Liver (tissue), 8 donors: ENCODE measurements at regions not wholly inside any gene's neighbourhood (a gene's known extent, or its start where the extent isn't known, plus 50 kb on each side); places are given as distances from the start of the nearest gene placed in this dataset.

ENCODE experiments used
- DNase-seq: peaks from one replicate; pipeline ENCODE4 v3.0.0-alpha.2; 2017; ENCODE audit warnings: low spot score
- H3K27ac ChIP-seq, 2 donors: one replicate each; pipeline ENCODE4 v1.7.0; 2013; ENCODE audit warnings: inconsistent platforms in 2 of 2, low read length in 2 of 2, control low read depth in 1 of 2, low read depth in 1 of 2, mild to moderate bottlenecking in 1 of 2
- H3K27me3 ChIP-seq, 4 donors: one replicate each; pipeline versions ENCODE4 v1.6.1 to v1.7.0; 2013; ENCODE audit warnings: low read length in 3 of 4, inconsistent platforms in 1 of 4, mild to moderate bottlenecking in 1 of 4, moderate library complexity in 1 of 4; ENCODE audit not compliant: control insufficient read depth in 4 of 4, insufficient read depth in 4 of 4
- H3K36me3 ChIP-seq, 4 donors: one replicate each; pipeline versions ENCODE4 v1.6.1 to v1.7.0; 2013; ENCODE audit warnings: low read length in 3 of 4, mild to moderate bottlenecking in 3 of 4, low read depth in 1 of 4, moderate library complexity in 1 of 4; ENCODE audit not compliant: control insufficient read depth in 4 of 4, insufficient read depth in 3 of 4
- H3K4me1 ChIP-seq, 4 donors: one replicate each; pipeline versions ENCODE4 v1.6.1 to v1.7.0; 2013; ENCODE audit warnings: low read length in 3 of 4, mild to moderate bottlenecking in 3 of 4, moderate library complexity in 1 of 4; ENCODE audit not compliant: control insufficient read depth in 4 of 4, insufficient read depth in 4 of 4
- H3K4me3 ChIP-seq, 3 donors: one replicate each; pipeline versions ENCODE4 v1.6.1 to v1.7.0; 2013; ENCODE audit warnings: low read length in 3 of 3, control low read depth in 1 of 3, low read depth in 1 of 3, mild to moderate bottlenecking in 1 of 3
- H3K9ac ChIP-seq, 2 donors: one replicate each; pipeline ENCODE4 v1.7.0; 2013; ENCODE audit warnings: low read length in 2 of 2, mild to moderate bottlenecking in 2 of 2, moderate library complexity in 2 of 2, control low read depth in 1 of 2, low read depth in 1 of 2
- H3K9me3 ChIP-seq, 4 donors: one replicate each; pipeline versions ENCODE4 v1.6.1 to v1.7.0; 2013; ENCODE audit warnings: low read length in 3 of 4; ENCODE audit not compliant: control insufficient read depth in 4 of 4
- ATF3 ChIP-seq: IDR thresholded peaks from 2 replicates; pipeline ENCODE4 v1.6.1; 2016; ENCODE audit warnings: antibody characterized with exemption
- CTCF ChIP-seq: fragments of 150-350 bp; IDR thresholded peaks from 2 replicates; pipeline ENCODE4 v1.5.1; 2017; ENCODE audit warnings: improper control_type of control experiment, low read depth, low read length; ENCODE audit not compliant: missing input control
- EGR1 ChIP-seq, 2 donors: IDR thresholded peaks; 2 replicates each; pipeline ENCODE4 v1.6.1; 2016 to 2018; ENCODE audit warnings: antibody characterized with exemption in 2 of 2, low read depth in 2 of 2
- FOXA1 ChIP-seq: IDR thresholded peaks from 2 replicates; pipeline ENCODE4 v1.6.1; 2016; ENCODE audit warnings: antibody characterized with exemption
- FOXA2 ChIP-seq: IDR thresholded peaks from 2 replicates; pipeline ENCODE4 v1.6.1; 2016; ENCODE audit warnings: antibody characterized with exemption
- GABPA ChIP-seq, 2 donors: IDR thresholded peaks in 1 of 2; conservative IDR thresholded peaks in 1 of 2; 2 replicates each; pipeline ENCODE4 v1.6.1; 2016; ENCODE audit warnings: antibody characterized with exemption in 2 of 2, mild to moderate bottlenecking in 1 of 2, moderate library complexity in 1 of 2
- HNF4A ChIP-seq, 2 donors: conservative IDR thresholded peaks; 2 replicates each; pipeline ENCODE4 v1.6.1; 2016; ENCODE audit warnings: antibody characterized with exemption in 2 of 2, mild to moderate bottlenecking in 2 of 2
- HNF4G ChIP-seq: IDR thresholded peaks from 2 replicates; pipeline ENCODE4 v1.6.1; 2016; ENCODE audit warnings: antibody characterized with exemption
- JUND ChIP-seq, 2 donors: IDR thresholded peaks; 2 replicates each; pipeline ENCODE4 v1.6.1; 2016; ENCODE audit warnings: antibody characterized with exemption in 2 of 2
- NR2F2 ChIP-seq: IDR thresholded peaks from 2 replicates; pipeline ENCODE4 v1.6.1; 2016; ENCODE audit warnings: antibody characterized with exemption
- RAD21 ChIP-seq, 2 donors: IDR thresholded peaks; 2 replicates each; pipeline ENCODE4 v1.6.1; 2016; ENCODE audit warnings: antibody characterized with exemption in 2 of 2, mild to moderate bottlenecking in 2 of 2
- RXRA ChIP-seq, 2 donors: IDR thresholded peaks; 2 replicates each; pipeline ENCODE4 v1.6.1; 2017 to 2018; ENCODE audit warnings: antibody characterized with exemption in 2 of 2, mild to moderate bottlenecking in 1 of 2
- SP1 ChIP-seq: IDR thresholded peaks from 2 replicates; pipeline ENCODE4 v1.6.1; 2018; ENCODE audit warnings: antibody characterized with exemption, mild to moderate bottlenecking
- TAF1 ChIP-seq: conservative IDR thresholded peaks from 2 replicates; pipeline ENCODE4 v1.6.1; 2016; ENCODE audit warnings: antibody characterized with exemption, mild to moderate bottlenecking
- YY1 ChIP-seq: IDR thresholded peaks from 2 replicates; pipeline ENCODE4 v1.6.1; 2016; ENCODE audit warnings: antibody characterized with exemption, mild to moderate bottlenecking
- WGBS: extraction: QIAGEN DNeasy Blood & Tissue Kit; methylation state at CpG from one replicate; pipeline ENCODE4 v1.1.7; 2013; 5-methylcytosine and 5-hydroxymethylcytosine counted together
- TF ChIP-seq, protein P1 (sequence below): IDR thresholded peaks from 2 replicates; pipeline ENCODE4 v1.6.1; 2016; ENCODE audit warnings: antibody characterized with exemption
- TF ChIP-seq, protein P2 (sequence below): IDR thresholded peaks from 2 replicates; pipeline ENCODE4 v1.6.1; 2016; ENCODE audit warnings: antibody characterized with exemption, mild to moderate bottlenecking
- TF ChIP-seq, protein P3 (sequence below): IDR thresholded peaks from 2 replicates; pipeline ENCODE4 v1.6.1; 2016; ENCODE audit warnings: antibody characterized with exemption
- donor health status: healthy.
- donor health status: healthy.
- donor health status: healthy.
- donor health status: healthy.
- donor health status: healthy.

DNA sequence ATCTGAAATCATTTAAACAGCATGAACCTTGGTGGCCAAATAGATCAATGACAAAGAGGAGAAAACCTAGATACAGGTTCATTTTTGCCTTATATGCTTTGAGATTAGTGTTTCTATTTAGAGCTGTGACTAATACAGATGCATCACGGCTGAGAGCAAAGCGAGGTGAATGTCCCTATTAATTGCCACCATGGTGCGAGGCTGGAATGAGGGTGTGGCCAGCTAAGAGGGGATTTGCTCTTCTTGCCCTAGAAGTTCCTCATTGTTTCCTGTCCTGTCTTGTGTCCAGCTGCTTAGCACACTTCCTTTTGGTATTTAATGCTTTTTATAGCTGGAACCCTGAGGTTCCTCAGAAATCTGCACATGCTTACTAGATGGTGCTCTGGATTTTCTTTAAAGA, 339.1 kb upstream of the RGMA start:
- H3K9me3 ChIP-seq = peaks cover 0 to 4% (median 0%) of the 10 kb centered on the region in 4 donors
- H3K27ac ChIP-seq = no peak overlapping the region
- H3K27me3 ChIP-seq = no peaks in the 10 kb centered on the region
- no peaks in the 10 kb centered on the region for H3K4me1 ChIP-seq
- H3K36me3 ChIP-seq = no peaks in the 10 kb centered on the region
- no peak overlapping the region for H3K9ac ChIP-seq
- H3K4me3 ChIP-seq = no peak overlapping the region
- WGBS = 35% methylated on average over 3 of the region's 3 CpGs
- no peak for TF ChIP-seq RXRA (IDR thresholded peaks at IDR 0.05)
- no peak for TF ChIP-seq TAF1
- no peak for TF ChIP-seq HNF4G
- TF ChIP-seq JUND (IDR thresholded peaks at IDR 0.05) = no peak
- TF ChIP-seq EGR1 (IDR thresholded peaks at IDR 0.05; ENCODE audit: low read depth in 2 of 2) = no peak
- TF ChIP-seq GABPA (IDR thresholded peaks at IDR 0.05 in 1 of 2, conservative IDR thresholded peaks at IDR 0.05 in 1 of 2) = no peak
- TF ChIP-seq SP1 = no peak
- TF ChIP-seq FOXA1 = no peak
- TF ChIP-seq, protein P1, sequence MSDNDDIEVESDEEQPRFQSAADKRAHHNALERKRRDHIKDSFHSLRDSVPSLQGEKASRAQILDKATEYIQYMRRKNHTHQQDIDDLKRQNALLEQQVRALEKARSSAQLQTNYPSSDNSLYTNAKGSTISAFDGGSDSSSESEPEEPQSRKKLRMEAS = no peak
- no peak for TF ChIP-seq FOXA2
- no peak for TF ChIP-seq CTCF
- no peak for TF ChIP-seq NR2F2
- DNase-seq = no peak

DNA sequence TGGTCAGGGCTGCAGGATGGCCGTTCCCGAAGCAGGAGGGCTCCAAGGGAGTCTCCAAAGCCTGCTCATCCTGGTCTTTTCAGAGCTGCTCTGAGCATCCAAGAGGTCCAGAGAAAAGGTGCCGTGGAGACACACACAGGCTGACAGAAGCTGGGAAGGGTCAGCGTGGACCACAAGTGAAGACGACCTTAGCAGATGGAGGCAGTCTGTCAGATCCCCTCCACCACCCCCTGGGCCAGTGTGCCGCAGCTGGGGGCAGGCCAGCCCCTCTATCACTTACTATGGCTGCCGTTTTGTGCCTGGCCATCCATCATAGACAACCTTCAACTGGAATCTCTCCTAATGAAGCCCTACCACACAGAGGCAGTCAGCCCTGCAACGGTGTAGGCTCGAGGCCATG, 335.1 kb upstream of the RGMA start:
- 84% methylated on average over 9 of the region's 9 CpGs for WGBS
- H3K27me3 ChIP-seq = no peaks in the 10 kb centered on the region
- no peaks in the 10 kb centered on the region for H3K4me1 ChIP-seq
- no peak overlapping the region for H3K9ac ChIP-seq
- DNase-seq = no peak
- TF ChIP-seq, protein P2, sequence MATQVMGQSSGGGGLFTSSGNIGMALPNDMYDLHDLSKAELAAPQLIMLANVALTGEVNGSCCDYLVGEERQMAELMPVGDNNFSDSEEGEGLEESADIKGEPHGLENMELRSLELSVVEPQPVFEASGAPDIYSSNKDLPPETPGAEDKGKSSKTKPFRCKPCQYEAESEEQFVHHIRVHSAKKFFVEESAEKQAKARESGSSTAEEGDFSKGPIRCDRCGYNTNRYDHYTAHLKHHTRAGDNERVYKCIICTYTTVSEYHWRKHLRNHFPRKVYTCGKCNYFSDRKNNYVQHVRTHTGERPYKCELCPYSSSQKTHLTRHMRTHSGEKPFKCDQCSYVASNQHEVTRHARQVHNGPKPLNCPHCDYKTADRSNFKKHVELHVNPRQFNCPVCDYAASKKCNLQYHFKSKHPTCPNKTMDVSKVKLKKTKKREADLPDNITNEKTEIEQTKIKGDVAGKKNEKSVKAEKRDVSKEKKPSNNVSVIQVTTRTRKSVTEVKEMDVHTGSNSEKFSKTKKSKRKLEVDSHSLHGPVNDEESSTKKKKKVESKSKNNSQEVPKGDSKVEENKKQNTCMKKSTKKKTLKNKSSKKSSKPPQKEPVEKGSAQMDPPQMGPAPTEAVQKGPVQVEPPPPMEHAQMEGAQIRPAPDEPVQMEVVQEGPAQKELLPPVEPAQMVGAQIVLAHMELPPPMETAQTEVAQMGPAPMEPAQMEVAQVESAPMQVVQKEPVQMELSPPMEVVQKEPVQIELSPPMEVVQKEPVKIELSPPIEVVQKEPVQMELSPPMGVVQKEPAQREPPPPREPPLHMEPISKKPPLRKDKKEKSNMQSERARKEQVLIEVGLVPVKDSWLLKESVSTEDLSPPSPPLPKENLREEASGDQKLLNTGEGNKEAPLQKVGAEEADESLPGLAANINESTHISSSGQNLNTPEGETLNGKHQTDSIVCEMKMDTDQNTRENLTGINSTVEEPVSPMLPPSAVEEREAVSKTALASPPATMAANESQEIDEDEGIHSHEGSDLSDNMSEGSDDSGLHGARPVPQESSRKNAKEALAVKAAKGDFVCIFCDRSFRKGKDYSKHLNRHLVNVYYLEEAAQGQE = no peak
- TF ChIP-seq ATF3 = no peak
- TF ChIP-seq HNF4A (conservative IDR thresholded peaks at IDR 0.05) = no peak
- TF ChIP-seq, protein P1 = no peak
- TF ChIP-seq RAD21 (IDR thresholded peaks at IDR 0.05) = no peak
- no peak for TF ChIP-seq CTCF
- no peak for TF ChIP-seq NR2F2
- TF ChIP-seq FOXA1 = no peak
- no peak for TF ChIP-seq JUND (IDR thresholded peaks at IDR 0.05)
- TF ChIP-seq, protein P3, sequence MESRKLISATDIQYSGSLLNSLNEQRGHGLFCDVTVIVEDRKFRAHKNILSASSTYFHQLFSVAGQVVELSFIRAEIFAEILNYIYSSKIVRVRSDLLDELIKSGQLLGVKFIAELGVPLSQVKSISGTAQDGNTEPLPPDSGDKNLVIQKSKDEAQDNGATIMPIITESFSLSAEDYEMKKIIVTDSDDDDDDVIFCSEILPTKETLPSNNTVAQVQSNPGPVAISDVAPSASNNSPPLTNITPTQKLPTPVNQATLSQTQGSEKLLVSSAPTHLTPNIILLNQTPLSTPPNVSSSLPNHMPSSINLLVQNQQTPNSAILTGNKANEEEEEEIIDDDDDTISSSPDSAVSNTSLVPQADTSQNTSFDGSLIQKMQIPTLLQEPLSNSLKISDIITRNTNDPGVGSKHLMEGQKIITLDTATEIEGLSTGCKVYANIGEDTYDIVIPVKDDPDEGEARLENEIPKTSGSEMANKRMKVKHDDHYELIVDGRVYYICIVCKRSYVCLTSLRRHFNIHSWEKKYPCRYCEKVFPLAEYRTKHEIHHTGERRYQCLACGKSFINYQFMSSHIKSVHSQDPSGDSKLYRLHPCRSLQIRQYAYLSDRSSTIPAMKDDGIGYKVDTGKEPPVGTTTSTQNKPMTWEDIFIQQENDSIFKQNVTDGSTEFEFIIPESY = no peak
- TF ChIP-seq GABPA (IDR thresholded peaks at IDR 0.05 in 1 of 2, conservative IDR thresholded peaks at IDR 0.05 in 1 of 2) = no peak
- no peak for TF ChIP-seq SP1
- no peak for TF ChIP-seq YY1
- TF ChIP-seq FOXA2 = no peak
- no peak for TF ChIP-seq HNF4G
- TF ChIP-seq EGR1 (IDR thresholded peaks at IDR 0.05; ENCODE audit: low read depth in 2 of 2) = no peak
- no peak for TF ChIP-seq TAF1
- no peak for TF ChIP-seq RXRA (IDR thresholded peaks at IDR 0.05)
- no peak overlapping the region for H3K4me3 ChIP-seq
- no peaks in the 10 kb centered on the region for H3K36me3 ChIP-seq
- H3K9me3 ChIP-seq = no peaks in the 10 kb centered on the region
- no peak overlapping the region for H3K27ac ChIP-seq
